Neutrophil (primary cell): ENCODE measurements at regions not wholly inside any gene's neighbourhood (a gene's known extent, or its start where the extent isn't known, plus 50 kb on each side); places are given as distances from the start of the nearest gene placed in this dataset.

Source experiments
- H3K27ac ChIP-seq: fragments of 200-600 bp; sonication (generic); 2 replicates; pipeline ENCODE4 v1.5.1; 2016; ENCODE audit warnings: mild to moderate bottlenecking, moderate library complexity
- H3K27me3 ChIP-seq: fragments of 200-600 bp; sonication (generic); 2 replicates; pipeline ENCODE4 v1.6.0; 2016; ENCODE audit warnings: mild to moderate bottlenecking
- H3K36me3 ChIP-seq: fragments of 200-600 bp; sonication (generic); 2 replicates; pipeline ENCODE4 v1.5.1; 2017
- H3K4me1 ChIP-seq, 2 experiments: fragments of 200-600 bp in 1 of 2; sonication (generic) in 1 of 2; 1 replicate in 1 of 2; 2 replicates in 1 of 2; pipeline versions ENCODE4 v1.5.1 to v1.6.1; 2013 to 2016; ENCODE audit warnings: low read depth in 1 of 2, low read length in 1 of 2, mild to moderate bottlenecking in 1 of 2, moderate library complexity in 1 of 2; ENCODE audit not compliant: control insufficient read depth in 1 of 2, insufficient read depth in 1 of 2
- H3K4me3 ChIP-seq, 2 experiments: fragments of 200-600 bp in 1 of 2; sonication (generic) in 1 of 2; 1 replicate in 1 of 2; 2 replicates in 1 of 2; pipeline ENCODE4 v1.5.1; 2013 to 2016; ENCODE audit warnings: low read depth in 1 of 2, low read length in 1 of 2, mild to moderate bottlenecking in 1 of 2, moderate library complexity in 1 of 2
- H3K9me3 ChIP-seq: fragments of 200-600 bp; sonication (generic); 2 replicates; pipeline ENCODE4 v1.5.1; 2016
- CTCF ChIP-seq: fragments of 200-600 bp; sonication (generic); IDR thresholded peaks from 2 replicates; pipeline ENCODE4 v1.5.1; 2016; ENCODE audit warnings: antibody characterized with exemption

GRCh38 chr1:239952348-239953308 is 139.1 kb upstream of the FMN2 start:
- H3K9me3 ChIP-seq, result no peaks in the 10 kb centered on the region
- no peak overlapping the region for H3K27ac ChIP-seq
- H3K4me1 ChIP-seq, result no peaks in the 10 kb centered on the region
- H3K36me3 ChIP-seq, result no peaks in the 10 kb centered on the region
- no peak for TF ChIP-seq CTCF
- no peak overlapping the region for H3K4me3 ChIP-seq
- peaks cover 10% of the 10 kb centered on the region for H3K27me3 ChIP-seq

GRCh38 chr1:239954836-239955235 is 136.8 kb upstream of the FMN2 start:
- H3K4me1 ChIP-seq, result no peaks in the 10 kb centered on the region
- TF ChIP-seq CTCF, result no peak
- peaks cover 22% of the 10 kb centered on the region for H3K27me3 ChIP-seq
- H3K4me3 ChIP-seq, result no peak overlapping the region
- no peak overlapping the region for H3K27ac ChIP-seq
- no peaks in the 10 kb centered on the region for H3K36me3 ChIP-seq
- H3K9me3 ChIP-seq, result no peaks in the 10 kb centered on the region

GRCh38 chr1:239955431-239955830 is 136.3 kb upstream of the FMN2 start:
- Histone ChIP-seq H3K9me3 (no peaks in the 10 kb centered on the region), H3K27ac (no peak overlapping the region), H3K4me1 (no peaks in the 10 kb centered on the region), H3K4me3 (no peak overlapping the region), H3K36me3 (no peaks in the 10 kb centered on the region), H3K27me3 (peaks cover 28% of the 10 kb centered on the region)
- no peak for TF ChIP-seq CTCF

GRCh38 chr1:239956263-239956662 is 135.4 kb upstream of the FMN2 start:
- TF ChIP-seq CTCF, result no peak
- Histone ChIP-seq H3K27me3 (peaks cover 29% of the 10 kb centered on the region), H3K4me1 (no peaks in the 10 kb centered on the region), H3K27ac (no peak overlapping the region), H3K9me3 (no peaks in the 10 kb centered on the region), H3K36me3 (no peaks in the 10 kb centered on the region), H3K4me3 (no peak overlapping the region)

GRCh38 chr1:239958063-239958462 is 133.6 kb upstream of the FMN2 start:
- Histone ChIP-seq H3K4me1 (no peaks in the 10 kb centered on the region), H3K27ac (no peak overlapping the region), H3K4me3 (no peak overlapping the region), H3K9me3 (no peaks in the 10 kb centered on the region), H3K27me3 (peaks cover 29% of the 10 kb centered on the region), H3K36me3 (no peaks in the 10 kb centered on the region)
- no peak for TF ChIP-seq CTCF
